Peyer's patch (tissue), 4 donors: ENCODE measurements at regions not wholly inside any gene's neighbourhood (a gene's known extent, or its start where the extent isn't known, plus 50 kb on each side); places are given as distances from the start of the nearest gene placed in this dataset.
"Not testable (repeated sequence)": the region's sequence is repeated elsewhere in the genome, so short reads cannot be mapped to it uniquely, and the experiment has no call there.

ENCODE experiments used
- CTCF ChIP-seq, 6 experiments: fragments of 450-650 bp in 4 of 6; fragments of 200-600 bp in 2 of 6; sonication (generic) in 1 of 6; IDR thresholded peaks; one replicate each; pipeline ENCODE4 v1.5.1; 2017 to 2019; ENCODE audit warnings: antibody characterized with exemption in 6 of 6, mild to moderate bottlenecking in 3 of 6, moderate library complexity in 1 of 6
- POLR2A ChIP-seq, 2 donors: fragments of 450-650 bp; IDR thresholded peaks; one replicate each; pipeline ENCODE4 v1.5.1; 2017; ENCODE audit warnings: antibody characterized with exemption in 2 of 2, mild to moderate bottlenecking in 2 of 2, moderate library complexity in 2 of 2

GRCh38 chr16:86277859-86278258 is 232.5 kb upstream of the FOXF1 start:
- not testable (repeated sequence) for TF ChIP-seq CTCF, POLR2A (IDR thresholded peaks at IDR 0.05)
